ENCODE measurements at regions not wholly inside any gene's neighbourhood (a gene's known extent, or its start where the extent isn't known, plus 50 kb on each side); places are given as distances from the start of the nearest gene placed in this dataset.

DNA sequence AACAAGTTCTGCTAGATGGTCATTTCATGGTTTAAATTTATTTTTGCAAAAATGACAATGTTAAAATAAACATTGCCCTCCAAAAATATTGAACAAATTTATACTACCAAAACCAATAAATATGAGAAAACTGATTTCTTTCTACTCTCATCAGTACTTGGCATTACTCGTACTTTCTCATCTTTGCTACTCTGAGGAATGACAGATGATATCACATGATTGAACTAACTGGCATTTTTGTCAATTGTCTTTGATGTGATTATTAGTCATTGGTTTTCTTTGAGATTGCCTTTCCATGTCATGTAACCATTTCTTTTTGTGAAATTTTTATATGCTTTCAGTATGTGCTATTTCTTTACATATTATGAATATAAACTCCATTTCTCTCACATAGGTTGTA is 167.0 kb upstream of the ITGA4 start:
- H4K20me1 ChIP-seq (ENCODE audit: control insufficient read depth, extremely low read depth, insufficient read depth, low read length) = no peaks in the 10 kb centered on the region
- H3K79me2 ChIP-seq (ENCODE audit: control insufficient read depth, insufficient read depth, low read length) = no peaks in the 10 kb centered on the region
- FAIRE-seq = no peak
- dilution Hi-C loops (cut with MboI; ENCODE audit: extremely low pct_ligation_motif_present, low sequenced_read_pairs) = no loop called here
- H3K9ac ChIP-seq (ENCODE audit: control insufficient read depth, extremely low read depth, insufficient read depth, low read length) = no peak overlapping the region
- no peaks in the 10 kb centered on the region for H3K9me1 ChIP-seq (ENCODE audit: control insufficient read depth, extremely low read depth, insufficient read depth, low read length)
- TF ChIP-seq, protein P1, sequence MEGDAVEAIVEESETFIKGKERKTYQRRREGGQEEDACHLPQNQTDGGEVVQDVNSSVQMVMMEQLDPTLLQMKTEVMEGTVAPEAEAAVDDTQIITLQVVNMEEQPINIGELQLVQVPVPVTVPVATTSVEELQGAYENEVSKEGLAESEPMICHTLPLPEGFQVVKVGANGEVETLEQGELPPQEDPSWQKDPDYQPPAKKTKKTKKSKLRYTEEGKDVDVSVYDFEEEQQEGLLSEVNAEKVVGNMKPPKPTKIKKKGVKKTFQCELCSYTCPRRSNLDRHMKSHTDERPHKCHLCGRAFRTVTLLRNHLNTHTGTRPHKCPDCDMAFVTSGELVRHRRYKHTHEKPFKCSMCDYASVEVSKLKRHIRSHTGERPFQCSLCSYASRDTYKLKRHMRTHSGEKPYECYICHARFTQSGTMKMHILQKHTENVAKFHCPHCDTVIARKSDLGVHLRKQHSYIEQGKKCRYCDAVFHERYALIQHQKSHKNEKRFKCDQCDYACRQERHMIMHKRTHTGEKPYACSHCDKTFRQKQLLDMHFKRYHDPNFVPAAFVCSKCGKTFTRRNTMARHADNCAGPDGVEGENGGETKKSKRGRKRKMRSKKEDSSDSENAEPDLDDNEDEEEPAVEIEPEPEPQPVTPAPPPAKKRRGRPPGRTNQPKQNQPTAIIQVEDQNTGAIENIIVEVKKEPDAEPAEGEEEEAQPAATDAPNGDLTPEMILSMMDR (optimal IDR thresholded peaks at IDR 0.05 in 1 of 3, IDR thresholded peaks at IDR 0.05 in 1 of 3, conservative IDR thresholded peaks at IDR 0.05 in 1 of 3; ENCODE audit: extremely low read depth in 1 of 3, insufficient read depth in 2 of 3, low read length in 3 of 3) = no peak
- no peak for TF ChIP-seq EZH2 (IDR thresholded peaks at IDR 0.05; ENCODE audit: low read length)
- no peak overlapping the region for H3K4me2 ChIP-seq (ENCODE audit: control insufficient read depth, extremely low read depth, insufficient read depth, low read depth, low read length)
- no peaks in the 10 kb centered on the region for H3K36me3 ChIP-seq (ENCODE audit: control insufficient read depth in 2 of 2, extremely low read depth in 1 of 2, insufficient read depth in 2 of 2, low read length in 2 of 2)
- no peak overlapping the region for H3K27ac ChIP-seq (ENCODE audit: control insufficient read depth, insufficient read depth, low read length)
- no peaks in the 10 kb centered on the region for H3K4me1 ChIP-seq (ENCODE audit: control insufficient read depth, extremely low read depth, insufficient read depth, low read length)
- H3K9me3 ChIP-seq (ENCODE audit: control insufficient read depth, low read depth, low read length) = no peaks in the 10 kb centered on the region
- H3K4me3 ChIP-seq (ENCODE audit: control insufficient read depth in 2 of 3, extremely low read depth in 1 of 3, insufficient read depth in 2 of 3, low read depth in 1 of 3, low read length in 3 of 3) = no peak overlapping the region
- no peak overlapping the region for H2AFZ ChIP-seq (ENCODE audit: control insufficient read depth, low read length)
- no peak for DNase-seq (ENCODE audit: low read depth, low spot score)
- no peaks in the 10 kb centered on the region for H3K27me3 ChIP-seq (ENCODE audit: control insufficient read depth, extremely low read depth, insufficient read depth, low read length)

DNA sequence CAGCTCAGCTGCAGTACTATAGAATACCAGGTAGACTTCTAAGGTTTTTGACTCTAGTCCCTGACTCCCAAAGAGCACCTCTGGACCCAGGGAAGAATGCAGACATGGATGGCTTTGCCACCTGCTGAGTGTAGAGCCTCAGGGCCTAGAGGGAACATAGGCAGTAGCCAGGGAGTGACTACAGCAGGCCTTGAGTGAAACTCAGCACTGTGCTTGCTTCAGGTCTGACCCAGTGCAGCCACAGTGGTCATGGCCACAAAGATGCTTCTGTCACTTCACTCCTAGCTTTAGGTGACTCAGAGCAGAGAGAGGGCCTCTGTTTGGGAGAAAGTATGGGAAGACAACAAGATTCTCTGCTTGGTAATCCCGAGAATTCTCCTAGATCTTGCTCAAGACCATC is 162.2 kb upstream of the ITGA4 start:
- Histone ChIP-seq H3K79me2 (ENCODE audit: control insufficient read depth, insufficient read depth, low read length) (no peaks in the 10 kb centered on the region), H3K27me3 (ENCODE audit: control insufficient read depth, extremely low read depth, insufficient read depth, low read length) (no peaks in the 10 kb centered on the region), H4K20me1 (ENCODE audit: control insufficient read depth, extremely low read depth, insufficient read depth, low read length) (no peaks in the 10 kb centered on the region), H3K9me1 (ENCODE audit: control insufficient read depth, extremely low read depth, insufficient read depth, low read length) (no peaks in the 10 kb centered on the region), H3K9me3 (ENCODE audit: control insufficient read depth, low read depth, low read length) (no peaks in the 10 kb centered on the region), H3K36me3 (ENCODE audit: control insufficient read depth in 2 of 2, extremely low read depth in 1 of 2, insufficient read depth in 2 of 2, low read length in 2 of 2) (no peaks in the 10 kb centered on the region), H3K4me2 (ENCODE audit: control insufficient read depth, extremely low read depth, insufficient read depth, low read depth, low read length) (no peak overlapping the region), H3K4me3 (ENCODE audit: control insufficient read depth in 2 of 3, extremely low read depth in 1 of 3, insufficient read depth in 2 of 3, low read depth in 1 of 3, low read length in 3 of 3) (no peak overlapping the region), H2AFZ (ENCODE audit: control insufficient read depth, low read length) (no peak overlapping the region), H3K9ac (ENCODE audit: control insufficient read depth, extremely low read depth, insufficient read depth, low read length) (no peak overlapping the region), H3K27ac (ENCODE audit: control insufficient read depth, insufficient read depth, low read length) (no peak overlapping the region), H3K4me1 (ENCODE audit: control insufficient read depth, extremely low read depth, insufficient read depth, low read length) (no peaks in the 10 kb centered on the region)
- no peak for TF ChIP-seq EZH2 (IDR thresholded peaks at IDR 0.05; ENCODE audit: low read length)
- TF ChIP-seq, protein P1 (optimal IDR thresholded peaks at IDR 0.05 in 1 of 3, IDR thresholded peaks at IDR 0.05 in 1 of 3, conservative IDR thresholded peaks at IDR 0.05 in 1 of 3; ENCODE audit: extremely low read depth in 1 of 3, insufficient read depth in 2 of 3, low read length in 3 of 3) = no peak
- DNase-seq (ENCODE audit: low read depth, low spot score) (no peak), FAIRE-seq (no peak)
- dilution Hi-C loops (cut with MboI; ENCODE audit: extremely low pct_ligation_motif_present, low sequenced_read_pairs) = no loop called here
